HEK293 (cell line): ENCODE measurements at regions not wholly inside any gene's neighbourhood (a gene's known extent, or its start where the extent isn't known, plus 50 kb on each side); places are given as distances from the start of the nearest gene placed in this dataset.

Experiments
- CTCF ChIA-PET: fragments of 350-600 bp; formaldehyde crosslinking; extraction: SDS; loops from one replicate; lab custom pipeline; 2021; ENCODE audit warnings: antibody characterized with exemption; lab: Yijun Ruan, JAX
- POLR2A ChIA-PET: fragments of 300-600 bp; formaldehyde crosslinking; extraction: SDS; loops from one replicate; lab custom pipeline; 2020; ENCODE audit warnings: antibody characterized with exemption, inconsistent platforms; lab: Yijun Ruan, JAX
- H3K27ac ChIP-seq: fragments of 200-500 bp; sonication (Bioruptor generic); 2 replicates; pipeline ENCODE4 v1.5.1; 2014; ENCODE audit warnings: low read depth, low read length, control low read depth, inconsistent platforms; ENCODE audit errors: extremely low read depth
- H3K36me3 ChIP-seq, 2 experiments: fragments of 200-500 bp in 1 of 2; sonication (Bioruptor generic) in 1 of 2; 1 replicate in 1 of 2; 2 replicates in 1 of 2; pipeline ENCODE4 v1.5.1; 2014 to 2017; ENCODE audit warnings: inconsistent platforms in 2 of 2, low read length in 2 of 2; ENCODE audit not compliant: control insufficient read depth in 2 of 2, insufficient read depth in 1 of 2
- H3K4me1 ChIP-seq: fragments of 200-500 bp; sonication (Bioruptor generic); 2 replicates; pipeline ENCODE4 v1.5.1; 2014; ENCODE audit warnings: mild to moderate bottlenecking, low read length, inconsistent platforms; ENCODE audit not compliant: control insufficient read depth, insufficient read depth
- H3K4me3 ChIP-seq: 2 replicates; pipeline ENCODE4 v1.5.1; 2011; ENCODE audit warnings: low read depth, mild to moderate bottlenecking, control low read depth, low read length, moderate library complexity
- H3K9me3 ChIP-seq: fragments of 200-500 bp; sonication (Bioruptor generic); 2 replicates; pipeline ENCODE4 v1.5.1; 2014; ENCODE audit warnings: low read depth, low read length, inconsistent platforms; ENCODE audit not compliant: control insufficient read depth, insufficient read depth
- GLIS1 ChIP-seq: fragments of 450-650 bp; formaldehyde crosslinking; IDR thresholded peaks from 2 replicates; pipeline ENCODE4 v1.5.1; 2016; ENCODE audit warnings: missing biosample characterization, missing genetic modification characterization
- GLIS2 ChIP-seq: fragments of 450-650 bp; formaldehyde crosslinking; IDR thresholded peaks from 2 replicates; pipeline ENCODE4 v1.5.1; 2016; ENCODE audit warnings: missing biosample characterization, missing genetic modification characterization
- HOXD13 ChIP-seq: sonication (generic); formaldehyde crosslinking; IDR thresholded peaks from 2 replicates; pipeline ENCODE4 v1.8.0; 2022; ENCODE audit warnings: missing genetic modification reagents, borderline replicate concordance
- INSM2 ChIP-seq: fragments of 450-650 bp; formaldehyde crosslinking; IDR thresholded peaks from 2 replicates; pipeline ENCODE4 v1.5.1; 2016; ENCODE audit warnings: missing biosample characterization, missing genetic modification characterization
- SP3 ChIP-seq: fragments of 450-650 bp; formaldehyde crosslinking; IDR thresholded peaks from 2 replicates; pipeline ENCODE4 v1.5.1; 2016; ENCODE audit warnings: missing biosample characterization, missing genetic modification characterization
- TRIM28 ChIP-seq: IDR thresholded peaks from 2 replicates; pipeline ENCODE4 v1.6.1; 2011; ENCODE audit warnings: low read length, control low read depth, borderline replicate concordance
- ZNF16 ChIP-seq: fragments of 450-650 bp; formaldehyde crosslinking; IDR thresholded peaks from 2 replicates; pipeline ENCODE4 v1.5.1; 2016; ENCODE audit warnings: low read depth, missing biosample characterization, missing genetic modification characterization
- ZNF174 ChIP-seq: fragments of 450-650 bp; formaldehyde crosslinking; IDR thresholded peaks from 2 replicates; pipeline ENCODE4 v1.5.0; 2017; ENCODE audit warnings: missing biosample characterization, mild to moderate bottlenecking, missing genetic modification characterization
- ZNF19 ChIP-seq: fragments of 450-650 bp; formaldehyde crosslinking; IDR thresholded peaks from 2 replicates; pipeline ENCODE4; 2016; ENCODE audit warnings: missing biosample characterization, missing genetic modification characterization, low read depth
- ZNF580 ChIP-seq: fragments of 450-650 bp; formaldehyde crosslinking; IDR thresholded peaks from 2 replicates; pipeline ENCODE4 v1.5.1; 2016; ENCODE audit warnings: missing biosample characterization, missing genetic modification characterization
- ZNF585B ChIP-seq: fragments of 450-650 bp; formaldehyde crosslinking; IDR thresholded peaks from 2 replicates; pipeline ENCODE4 v1.5.1; 2016; ENCODE audit warnings: missing biosample characterization, missing genetic modification characterization
- ZNF624 ChIP-seq: fragments of 450-650 bp; formaldehyde crosslinking; IDR thresholded peaks from 2 replicates; pipeline ENCODE4 v1.5.1; 2017; ENCODE audit warnings: missing biosample characterization, missing genetic modification characterization
- ZNF639 ChIP-seq: fragments of 450-650 bp; formaldehyde crosslinking; IDR thresholded peaks from 2 replicates; pipeline ENCODE4 v1.5.1; 2016; ENCODE audit warnings: missing biosample characterization, missing genetic modification characterization
- ZNF658 ChIP-seq: fragments of 450-650 bp; formaldehyde crosslinking; IDR thresholded peaks from 2 replicates; pipeline ENCODE4; 2016; ENCODE audit warnings: missing biosample characterization, missing genetic modification characterization
- ZNF830 ChIP-seq: fragments of 450-650 bp; IDR thresholded peaks from 2 replicates; pipeline ENCODE4 v1.5.0; 2018; ENCODE audit warnings: missing biosample characterization, missing genetic modification characterization, low read depth, mild to moderate bottlenecking, moderate library complexity
- ZNF837 ChIP-seq: fragments of 450-650 bp; formaldehyde crosslinking; IDR thresholded peaks from 2 replicates; pipeline ENCODE4 v1.5.1; 2016; ENCODE audit warnings: missing biosample characterization, missing genetic modification characterization
- TF ChIP-seq, protein P1 (sequence below): fragments of 450-650 bp; formaldehyde crosslinking; IDR thresholded peaks from 2 replicates; pipeline ENCODE4 v1.5.1; 2016; ENCODE audit warnings: missing biosample characterization, missing genetic modification characterization, low read depth
- TF ChIP-seq, protein P2 (sequence below): fragments of 450-650 bp; formaldehyde crosslinking; IDR thresholded peaks from 2 replicates; pipeline ENCODE4 v1.5.1; 2016; ENCODE audit warnings: missing biosample characterization, missing genetic modification characterization

DNA sequence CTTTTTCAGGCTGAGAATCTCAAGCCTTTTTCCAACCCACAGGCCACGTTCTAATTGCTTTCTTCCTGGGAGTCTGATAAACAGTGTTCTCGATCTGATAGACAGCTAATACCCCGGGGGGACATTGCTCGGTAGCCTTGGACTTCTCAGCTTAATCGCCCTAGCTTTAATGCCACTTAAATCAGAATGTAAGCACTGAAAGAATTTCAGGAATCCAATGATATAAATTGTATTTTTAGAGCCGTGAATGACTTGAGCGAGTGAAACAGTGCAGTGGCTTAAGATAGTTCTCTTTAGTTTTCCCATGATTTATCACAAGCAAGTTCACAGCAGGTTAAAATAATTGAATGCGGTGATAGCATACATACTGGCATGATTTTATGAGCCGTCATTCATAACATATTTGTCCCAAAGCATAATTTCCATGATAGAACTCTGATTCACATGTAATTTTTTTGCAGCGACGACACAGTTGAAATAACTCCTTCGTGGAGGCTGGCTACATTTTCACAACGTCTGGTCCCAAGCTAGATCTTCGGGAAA lies 116.1 kb upstream of the MYOCD start:
- Histone ChIP-seq H3K4me3 (no peak overlapping the region; the same call in 1 of the 2 replicates), H3K4me1 (no peaks in the 10 kb centered on the region), H3K27ac (no peak overlapping the region), H3K36me3 (no peaks in the 10 kb centered on the region), H3K9me3 (no peaks in the 10 kb centered on the region)
- ChIA-PET POLR2A (interaction anchor here (0.9 to 1.6 kb wide), 3 partner anchors 8 to 116 kb away, joined by 4 to 6 read pairs (median 5); partner anchors contain the start of gene MYOCD), CTCF (interaction anchor here (0.6 to 8.5 kb wide), 10 partner anchors 9 to 207 kb away, joined by 3 to 98 read pairs (median 3); partner anchors contain the start of gene MYOCD)
- TF ChIP-seq ZNF837 (tag by site-specific recombination) (no peak), ZNF658 (tag by site-specific recombination) (no peak), ZNF585B (tag by site-specific recombination) (no peak), ZNF639 (tag by site-specific recombination) (no peak), GLIS2 (tag by site-specific recombination) (no peak), ZNF580 (tag by site-specific recombination) (no peak), INSM2 (tag by site-specific recombination) (no peak), SP3 (tag by site-specific recombination) (no peak), ZNF174 (tag by site-specific recombination) (no peak), ZNF16 (tag by site-specific recombination) (no peak), ZNF624 (tag by site-specific recombination) (no peak), ZNF19 (tag by site-specific recombination) (no peak), ZNF830 (tag by site-specific recombination) (no peak), HOXD13 (CRISPR knock-in tag) (0 out of 2 replicates have a peak, but pooled peaks have one; percentile 25), GLIS1 (peak; percentile 88), TRIM28 (0 out of 2 replicates have a peak, but pooled peaks have one; percentile 12)

GRCh38 chr17:12553625-12554024 lies 112.1 kb upstream of the MYOCD start:
- TF ChIP-seq, protein P1, sequence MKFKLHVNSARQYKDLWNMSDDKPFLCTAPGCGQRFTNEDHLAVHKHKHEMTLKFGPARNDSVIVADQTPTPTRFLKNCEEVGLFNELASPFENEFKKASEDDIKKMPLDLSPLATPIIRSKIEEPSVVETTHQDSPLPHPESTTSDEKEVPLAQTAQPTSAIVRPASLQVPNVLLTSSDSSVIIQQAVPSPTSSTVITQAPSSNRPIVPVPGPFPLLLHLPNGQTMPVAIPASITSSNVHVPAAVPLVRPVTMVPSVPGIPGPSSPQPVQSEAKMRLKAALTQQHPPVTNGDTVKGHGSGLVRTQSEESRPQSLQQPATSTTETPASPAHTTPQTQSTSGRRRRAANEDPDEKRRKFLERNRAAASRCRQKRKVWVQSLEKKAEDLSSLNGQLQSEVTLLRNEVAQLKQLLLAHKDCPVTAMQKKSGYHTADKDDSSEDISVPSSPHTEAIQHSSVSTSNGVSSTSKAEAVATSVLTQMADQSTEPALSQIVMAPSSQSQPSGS (tag by site-specific recombination) = peak; percentile 60; the same call in 1 of the 2 replicates
- TF ChIP-seq, protein P2, sequence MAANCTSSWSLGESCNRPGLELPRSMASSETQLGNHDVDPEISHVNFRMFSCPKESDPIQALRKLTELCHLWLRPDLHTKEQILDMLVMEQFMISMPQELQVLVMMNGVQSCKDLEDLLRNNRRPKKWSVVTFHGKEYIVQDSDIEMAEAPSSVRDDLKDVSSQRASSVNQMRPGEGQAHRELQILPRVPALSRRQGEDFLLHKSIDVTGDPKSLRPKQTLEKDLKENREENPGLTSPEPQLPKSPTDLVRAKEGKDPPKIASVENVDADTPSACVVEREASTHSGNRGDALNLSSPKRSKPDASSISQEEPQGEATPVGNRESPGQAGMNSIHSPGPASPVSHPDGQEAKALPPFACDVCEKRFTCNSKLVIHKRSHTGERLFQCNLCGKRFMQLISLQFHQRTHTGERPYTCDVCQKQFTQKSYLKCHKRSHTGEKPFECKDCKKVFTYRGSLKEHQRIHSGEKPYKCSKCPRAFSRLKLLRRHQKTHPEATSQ (tag by site-specific recombination) = no peak
- POLR2A ChIA-PET = no interaction called here
- H3K36me3 ChIP-seq = no peaks in the 10 kb centered on the region
- H3K9me3 ChIP-seq = no peaks in the 10 kb centered on the region
- H3K27ac ChIP-seq = no peak overlapping the region
- no peak overlapping the region for H3K4me3 ChIP-seq
- CTCF ChIA-PET = interaction anchor here (0.6 to 1.4 kb wide), 2 partner anchors 8 to 13 kb away, joined by 3 to 5 read pairs; no protein-coding TSS in a partner anchor
- no peaks in the 10 kb centered on the region for H3K4me1 ChIP-seq
